Colonic mucosa (tissue), 4 donors: ENCODE measurements at regions not wholly inside any gene's neighbourhood (a gene's known extent, or its start where the extent isn't known, plus 50 kb on each side); places are given as distances from the start of the nearest gene placed in this dataset.
"Not testable (repeated sequence)": the region's sequence is repeated elsewhere in the genome, so short reads cannot be mapped to it uniquely, and the experiment has no call there.

ENCODE experiments used
- DNase-seq: peaks from one replicate; pipeline ENCODE4 v3.0.0-alpha.2; 2020
- H3K27ac ChIP-seq: fragments of 200-600 bp; one replicate; pipeline ENCODE4 v1.8.0; 2021
- H3K27me3 ChIP-seq: fragments of 200-600 bp; one replicate; pipeline ENCODE4 v1.8.0; 2021
- H3K36me3 ChIP-seq: fragments of 200-600 bp; one replicate; pipeline ENCODE4 v1.8.0; 2021
- H3K4me1 ChIP-seq: fragments of 200-600 bp; one replicate; pipeline ENCODE4 v1.8.0; 2021; ENCODE audit warnings: mild to moderate bottlenecking
- H3K4me3 ChIP-seq: fragments of 200-600 bp; one replicate; pipeline ENCODE4 v1.8.0; 2021
- H3K9ac ChIP-seq, 2 donors: one replicate each; pipeline ENCODE4 v1.7.0; 2013; ENCODE audit warnings: control low read depth in 2 of 2, low read depth in 2 of 2, low read length in 2 of 2
- H3K9me3 ChIP-seq: fragments of 200-600 bp; one replicate; pipeline ENCODE4 v1.8.0; 2021
- intact Hi-C: fragments of 100-400 bp; cut with DNase I; formaldehyde crosslinking; loops from one replicate; pipeline ENCODE4 v1.14.1; 2022
- TF ChIP-seq, protein P1 (sequence below): fragments of 200-600 bp; IDR thresholded peaks from one replicate; pipeline ENCODE4 v1.8.0; 2022; ENCODE audit warnings: antibody characterized with exemption, mild to moderate bottlenecking
- donor health status: healthy.
- donor health status: DM: no; HTN: no; CAD: no.
- donor health status: DM: no; HTN: no; CAD: no.

DNA sequence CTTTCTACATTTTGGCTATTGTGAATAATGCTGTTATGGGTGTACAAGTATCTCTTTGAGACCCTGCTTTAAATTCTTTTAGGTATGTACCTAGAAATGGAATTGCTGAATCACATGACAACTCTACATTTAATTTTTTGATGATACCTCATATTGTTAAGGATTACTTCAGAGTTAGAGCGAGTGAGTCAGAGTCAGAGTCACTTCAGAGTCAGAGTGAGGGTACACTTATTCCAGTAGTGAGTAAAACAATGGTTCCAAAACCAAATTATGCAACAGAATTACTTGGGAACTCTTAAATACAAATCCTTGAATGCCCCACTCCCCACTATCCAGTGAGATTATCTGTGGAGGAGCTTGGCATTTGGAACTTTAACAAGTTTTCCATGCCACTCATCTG, 50.3 kb upstream of the SNRK start:
- no peak overlapping the region for H3K27ac ChIP-seq
- H3K9ac ChIP-seq = no peak overlapping the region
- no peaks in the 10 kb centered on the region for H3K4me1 ChIP-seq
- no peaks in the 10 kb centered on the region for H3K9me3 ChIP-seq
- H3K4me3 ChIP-seq = no peak overlapping the region
- intact Hi-C loops = no loop called here
- no peaks in the 10 kb centered on the region for H3K27me3 ChIP-seq
- no peaks in the 10 kb centered on the region for H3K36me3 ChIP-seq
- TF ChIP-seq, protein P1, sequence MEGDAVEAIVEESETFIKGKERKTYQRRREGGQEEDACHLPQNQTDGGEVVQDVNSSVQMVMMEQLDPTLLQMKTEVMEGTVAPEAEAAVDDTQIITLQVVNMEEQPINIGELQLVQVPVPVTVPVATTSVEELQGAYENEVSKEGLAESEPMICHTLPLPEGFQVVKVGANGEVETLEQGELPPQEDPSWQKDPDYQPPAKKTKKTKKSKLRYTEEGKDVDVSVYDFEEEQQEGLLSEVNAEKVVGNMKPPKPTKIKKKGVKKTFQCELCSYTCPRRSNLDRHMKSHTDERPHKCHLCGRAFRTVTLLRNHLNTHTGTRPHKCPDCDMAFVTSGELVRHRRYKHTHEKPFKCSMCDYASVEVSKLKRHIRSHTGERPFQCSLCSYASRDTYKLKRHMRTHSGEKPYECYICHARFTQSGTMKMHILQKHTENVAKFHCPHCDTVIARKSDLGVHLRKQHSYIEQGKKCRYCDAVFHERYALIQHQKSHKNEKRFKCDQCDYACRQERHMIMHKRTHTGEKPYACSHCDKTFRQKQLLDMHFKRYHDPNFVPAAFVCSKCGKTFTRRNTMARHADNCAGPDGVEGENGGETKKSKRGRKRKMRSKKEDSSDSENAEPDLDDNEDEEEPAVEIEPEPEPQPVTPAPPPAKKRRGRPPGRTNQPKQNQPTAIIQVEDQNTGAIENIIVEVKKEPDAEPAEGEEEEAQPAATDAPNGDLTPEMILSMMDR = no peak
- DNase-seq = no peak

DNA sequence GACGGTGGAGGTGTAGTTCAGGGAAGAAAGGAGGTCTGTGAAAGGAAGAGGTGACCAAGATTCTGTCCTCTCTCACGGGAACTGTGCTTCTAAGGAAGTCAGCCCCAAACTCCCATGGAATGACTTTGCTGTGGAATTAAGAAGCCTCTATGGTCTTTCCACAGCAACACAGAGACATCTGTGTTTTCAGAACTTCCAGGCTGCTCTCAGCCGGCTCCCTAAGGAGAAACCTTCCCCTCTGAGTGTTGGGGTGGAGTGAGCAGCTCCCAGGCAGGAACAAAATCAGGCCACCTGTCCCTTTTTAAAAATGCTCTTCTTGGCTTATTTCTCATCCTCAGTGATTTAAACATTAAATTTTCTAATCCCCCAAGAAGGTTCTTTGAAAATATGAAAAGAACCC, 53.3 kb upstream of the SNRK start:
- intact Hi-C loops = no loop called here
- TF ChIP-seq, protein P1 = no peak
- no peak for DNase-seq

DNA sequence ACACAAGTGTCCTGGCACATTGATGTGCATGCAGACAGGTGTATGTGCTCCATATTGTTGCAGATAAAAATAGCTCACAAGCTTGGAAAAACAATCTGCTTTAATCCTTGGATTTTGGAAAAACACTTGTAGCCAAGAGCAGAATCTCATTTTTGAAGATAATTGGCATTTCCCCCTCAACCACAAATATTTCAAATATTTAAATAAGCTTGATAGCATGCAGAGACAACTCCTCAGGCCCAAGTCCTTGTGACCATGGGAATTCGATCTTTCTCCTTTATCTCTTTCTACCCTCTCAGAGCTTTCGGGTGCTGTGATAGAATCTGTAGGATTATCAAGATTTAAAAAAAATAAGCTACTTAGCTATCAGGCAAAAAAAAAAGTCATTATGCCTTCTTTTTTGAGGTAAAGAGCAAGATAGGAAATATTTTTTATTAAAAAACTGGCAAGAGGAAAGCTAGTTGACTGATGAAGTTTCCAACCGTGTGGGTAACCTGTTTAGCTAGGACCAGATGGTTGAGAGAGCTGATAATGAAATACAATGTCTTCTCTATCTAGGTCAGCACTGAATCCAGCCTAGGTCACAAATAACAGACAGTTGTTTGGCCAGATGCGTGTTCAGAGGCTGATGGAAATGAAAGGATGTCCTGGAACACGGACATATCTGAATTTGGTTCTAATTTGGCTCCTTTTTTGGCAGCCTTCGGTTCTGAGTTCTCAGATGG, 54.9 kb upstream of the SNRK start:
- intact Hi-C loops = no loop called here
- Histone ChIP-seq H3K27ac (no peak overlapping the region), H3K36me3 (no peaks in the 10 kb centered on the region), H3K4me1 (no peaks in the 10 kb centered on the region), H3K9ac (no peak overlapping the region), H3K4me3 (no peak overlapping the region), H3K27me3 (no peaks in the 10 kb centered on the region), H3K9me3 (no peaks in the 10 kb centered on the region)
- TF ChIP-seq, protein P1 = no peak
- no peak for DNase-seq

More for the DNA sequence above, 53.3 kb upstream of the SNRK start:
- H3K4me1 ChIP-seq = no peaks in the 10 kb centered on the region
- H3K27ac ChIP-seq = no peak overlapping the region
- H3K4me3 ChIP-seq = no peak overlapping the region
- no peaks in the 10 kb centered on the region for H3K36me3 ChIP-seq
- no peak overlapping the region for H3K9ac ChIP-seq
- no peaks in the 10 kb centered on the region for H3K9me3 ChIP-seq
- H3K27me3 ChIP-seq = no peaks in the 10 kb centered on the region

DNA sequence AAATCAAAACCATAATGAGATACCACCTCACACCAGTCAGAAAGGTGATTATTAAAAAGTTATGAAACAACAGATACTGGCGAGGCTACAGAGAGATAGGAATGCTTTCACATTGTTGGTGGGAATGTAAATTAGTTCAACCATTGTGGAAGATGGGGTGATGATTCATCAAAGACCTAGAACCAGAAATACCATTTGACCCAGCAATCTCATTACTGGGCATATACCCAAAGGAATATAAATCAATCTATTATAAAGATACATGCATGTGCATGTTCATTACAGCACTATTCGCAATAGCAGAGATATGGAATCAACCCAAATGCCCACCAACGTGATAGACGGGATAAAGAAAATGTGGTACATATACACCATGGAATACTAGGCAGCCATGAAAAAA, 56.5 kb upstream of the SNRK start:
- not testable (repeated sequence) for DNase-seq, H3K36me3 ChIP-seq, H3K9me3 ChIP-seq, H3K27ac ChIP-seq, H3K9ac ChIP-seq, H3K27me3 ChIP-seq, H3K4me1 ChIP-seq, H3K4me3 ChIP-seq
- intact Hi-C loops = loop anchor here (10.0 kb wide), 1 partner anchor 275 kb away; no protein-coding TSS in a partner anchor

DNA sequence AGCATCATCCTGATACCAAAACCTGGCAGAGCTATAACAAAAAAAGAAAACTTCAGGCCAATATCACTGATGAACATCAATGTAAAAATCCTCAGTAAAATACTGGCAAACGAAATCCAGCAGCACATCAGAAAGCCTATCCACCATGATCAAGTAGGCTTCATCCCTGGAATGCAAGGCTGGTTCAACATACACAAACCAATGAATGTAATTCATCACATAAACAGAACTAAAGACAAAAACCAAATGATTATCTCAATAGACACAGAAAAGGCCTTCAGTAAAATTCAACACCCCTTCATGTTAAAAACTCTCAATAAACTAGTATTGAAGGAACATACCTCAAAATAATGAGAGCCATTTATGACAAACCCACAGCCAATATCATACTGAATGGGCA, 58.7 kb upstream of the SNRK start:
- not testable (repeated sequence) for H3K9ac ChIP-seq, H3K9me3 ChIP-seq, H3K36me3 ChIP-seq, H3K27ac ChIP-seq, DNase-seq, H3K27me3 ChIP-seq, H3K4me3 ChIP-seq, H3K4me1 ChIP-seq
- intact Hi-C loops = loop anchor here (10.0 kb wide), 1 partner anchor 277 kb away; no protein-coding TSS in a partner anchor

DNA sequence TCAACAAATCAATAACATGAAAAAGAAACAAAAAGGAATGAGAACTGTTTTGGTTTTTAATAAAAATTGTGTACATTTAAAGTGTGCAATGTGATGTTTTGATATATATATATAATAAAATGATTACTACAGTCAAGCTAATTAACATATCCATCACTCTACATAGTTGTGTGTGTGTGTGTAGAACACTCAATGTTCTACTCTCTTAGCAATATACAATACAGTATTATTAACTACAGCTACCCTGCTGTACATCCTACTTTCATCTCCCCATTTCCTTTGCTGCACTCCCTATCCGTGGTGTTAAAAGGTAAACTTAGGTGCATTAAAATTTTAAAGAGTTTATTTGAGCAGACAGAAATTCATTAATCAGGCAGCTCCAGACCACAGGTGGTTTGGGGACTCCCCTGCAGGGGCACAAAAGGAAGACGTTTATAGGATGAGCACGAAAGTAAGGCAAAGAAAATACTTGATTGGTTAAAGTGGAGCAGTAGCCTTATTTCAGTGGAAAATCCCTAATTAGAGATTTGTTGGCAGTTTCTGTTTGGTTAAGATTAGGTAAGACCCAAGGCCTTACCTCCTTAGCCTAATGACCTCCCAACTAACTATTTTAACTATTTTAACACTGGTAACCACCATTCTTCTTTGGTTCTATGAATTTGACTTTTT, 61.8 kb upstream of the SNRK start:
- TF ChIP-seq, protein P1 = no peak
- H3K4me3 ChIP-seq = no peak overlapping the region
- no peak for DNase-seq
- no peak overlapping the region for H3K9ac ChIP-seq
- no peaks in the 10 kb centered on the region for H3K36me3 ChIP-seq
- intact Hi-C loops = loop anchor here (10.0 kb wide), 1 partner anchor 280 kb away; no protein-coding TSS in a partner anchor
- no peak overlapping the region for H3K27ac ChIP-seq
- H3K4me1 ChIP-seq = no peaks in the 10 kb centered on the region
- H3K27me3 ChIP-seq = no peaks in the 10 kb centered on the region
- no peaks in the 10 kb centered on the region for H3K9me3 ChIP-seq
